ENCODE measurements at regions not wholly inside any gene's neighbourhood (a gene's known extent, or its start where the extent isn't known, plus 50 kb on each side); places are given as distances from the start of the nearest gene placed in this dataset.

DNA sequence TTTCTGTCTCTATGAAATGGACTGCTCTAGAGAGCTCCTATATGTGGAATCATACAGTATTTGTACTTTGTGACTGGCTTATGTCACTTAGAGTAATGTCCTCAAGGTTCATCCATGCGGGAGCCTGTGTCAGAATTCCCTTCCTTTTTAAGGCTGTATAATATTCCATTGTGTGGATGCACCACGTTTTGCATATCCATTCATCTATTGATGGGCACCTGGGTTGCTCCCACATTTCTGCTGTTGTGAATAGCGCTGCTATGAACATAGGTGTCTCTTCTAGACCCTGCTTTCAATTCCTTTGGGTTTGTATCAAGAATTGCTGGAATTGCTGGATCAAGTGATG, 155.4 kb downstream of the BMP7 start:
- H3K27me3 ChIP-seq = no peaks in the 10 kb centered on the region
- no peaks in the 10 kb centered on the region for H3K9me3 ChIP-seq
- no peak overlapping the region for H3K4me3 ChIP-seq
- no peaks in the 10 kb centered on the region for H3K4me1 ChIP-seq
- TF ChIP-seq, protein P1, sequence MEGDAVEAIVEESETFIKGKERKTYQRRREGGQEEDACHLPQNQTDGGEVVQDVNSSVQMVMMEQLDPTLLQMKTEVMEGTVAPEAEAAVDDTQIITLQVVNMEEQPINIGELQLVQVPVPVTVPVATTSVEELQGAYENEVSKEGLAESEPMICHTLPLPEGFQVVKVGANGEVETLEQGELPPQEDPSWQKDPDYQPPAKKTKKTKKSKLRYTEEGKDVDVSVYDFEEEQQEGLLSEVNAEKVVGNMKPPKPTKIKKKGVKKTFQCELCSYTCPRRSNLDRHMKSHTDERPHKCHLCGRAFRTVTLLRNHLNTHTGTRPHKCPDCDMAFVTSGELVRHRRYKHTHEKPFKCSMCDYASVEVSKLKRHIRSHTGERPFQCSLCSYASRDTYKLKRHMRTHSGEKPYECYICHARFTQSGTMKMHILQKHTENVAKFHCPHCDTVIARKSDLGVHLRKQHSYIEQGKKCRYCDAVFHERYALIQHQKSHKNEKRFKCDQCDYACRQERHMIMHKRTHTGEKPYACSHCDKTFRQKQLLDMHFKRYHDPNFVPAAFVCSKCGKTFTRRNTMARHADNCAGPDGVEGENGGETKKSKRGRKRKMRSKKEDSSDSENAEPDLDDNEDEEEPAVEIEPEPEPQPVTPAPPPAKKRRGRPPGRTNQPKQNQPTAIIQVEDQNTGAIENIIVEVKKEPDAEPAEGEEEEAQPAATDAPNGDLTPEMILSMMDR (IDR thresholded peaks at IDR 0.05) = no peak
- H3K27ac ChIP-seq = no peak overlapping the region
- no peak for DNase-seq (ENCODE audit: low spot score in 2 of 2)
- intact Hi-C loops (cut with DNase I) = no loop called here
- no peaks in the 10 kb centered on the region for H3K36me3 ChIP-seq

DNA sequence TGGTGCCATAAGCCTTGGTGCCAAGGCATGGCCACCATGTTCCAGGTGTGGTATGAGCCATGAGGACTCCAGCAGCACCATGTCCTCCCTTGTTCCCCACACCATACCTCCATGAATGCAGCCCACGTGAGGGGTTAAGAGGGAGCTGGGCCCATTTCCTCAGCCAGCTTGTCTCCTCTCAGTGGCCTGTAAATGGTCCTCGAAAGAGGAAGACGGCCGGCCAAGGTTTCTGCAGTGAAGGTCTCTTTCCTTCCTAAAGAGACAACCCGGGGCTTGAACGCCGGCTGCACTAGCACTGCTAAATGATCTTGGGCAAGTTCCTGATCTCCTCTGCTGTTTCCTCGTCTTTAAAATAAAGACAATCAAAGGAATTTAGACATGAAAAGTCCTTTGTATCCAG, 154.0 kb downstream of the BMP7 start:
- Histone ChIP-seq H3K4me3 (no peak overlapping the region), H3K27me3 (no peaks in the 10 kb centered on the region), H3K4me1 (no peaks in the 10 kb centered on the region), H3K9me3 (no peaks in the 10 kb centered on the region), H3K36me3 (no peaks in the 10 kb centered on the region), H3K27ac (no peak overlapping the region)
- intact Hi-C loops (cut with DNase I) = no loop called here
- no peak for DNase-seq (ENCODE audit: low spot score in 2 of 2)
- TF ChIP-seq, protein P1 (IDR thresholded peaks at IDR 0.05) = no peak

DNA sequence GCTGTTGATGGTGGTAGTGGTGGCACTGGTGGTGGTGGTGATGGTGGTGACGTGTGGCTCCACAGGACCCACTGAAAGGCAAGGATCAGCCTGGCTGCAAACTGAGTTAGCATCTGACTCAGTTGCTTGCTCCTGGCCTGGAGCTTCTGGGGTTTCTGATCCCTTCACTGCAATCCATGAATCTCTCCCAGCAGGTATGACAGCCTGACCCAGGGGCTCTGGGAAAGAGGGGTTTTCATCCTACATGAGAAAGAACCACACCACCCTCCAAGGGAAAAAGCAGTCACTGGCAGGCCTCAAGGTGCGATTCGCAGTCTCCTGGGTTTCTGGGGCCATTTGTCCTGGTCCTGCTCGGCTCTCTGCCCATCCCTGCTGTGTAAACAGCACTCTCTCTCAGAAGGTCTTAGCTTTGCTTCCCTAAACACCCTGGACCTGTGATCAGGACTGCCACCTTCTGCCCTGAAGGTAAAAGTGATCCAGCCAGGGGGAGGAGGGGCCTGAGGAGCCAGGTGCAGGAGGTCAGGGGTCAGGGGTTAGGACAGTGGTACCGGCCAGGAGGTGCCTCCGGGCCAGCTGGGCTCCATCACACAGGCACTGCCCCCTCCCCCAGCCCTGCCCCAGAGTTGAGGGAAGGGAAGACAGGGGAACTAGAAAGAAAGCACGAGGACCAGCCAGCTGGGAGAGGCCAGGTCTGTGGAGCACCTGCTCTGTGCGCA, 152.0 kb downstream of the BMP7 start:
- H3K36me3 ChIP-seq = no peaks in the 10 kb centered on the region
- H3K4me3 ChIP-seq = no peak overlapping the region
- H3K9me3 ChIP-seq = no peaks in the 10 kb centered on the region
- TF ChIP-seq, protein P1 (IDR thresholded peaks at IDR 0.05) = no peak
- intact Hi-C loops (cut with DNase I) = no loop called here
- H3K27ac ChIP-seq = no peak overlapping the region
- H3K27me3 ChIP-seq = no peaks in the 10 kb centered on the region
- no peak for DNase-seq (ENCODE audit: low spot score in 2 of 2)
- H3K4me1 ChIP-seq = no peaks in the 10 kb centered on the region

DNA sequence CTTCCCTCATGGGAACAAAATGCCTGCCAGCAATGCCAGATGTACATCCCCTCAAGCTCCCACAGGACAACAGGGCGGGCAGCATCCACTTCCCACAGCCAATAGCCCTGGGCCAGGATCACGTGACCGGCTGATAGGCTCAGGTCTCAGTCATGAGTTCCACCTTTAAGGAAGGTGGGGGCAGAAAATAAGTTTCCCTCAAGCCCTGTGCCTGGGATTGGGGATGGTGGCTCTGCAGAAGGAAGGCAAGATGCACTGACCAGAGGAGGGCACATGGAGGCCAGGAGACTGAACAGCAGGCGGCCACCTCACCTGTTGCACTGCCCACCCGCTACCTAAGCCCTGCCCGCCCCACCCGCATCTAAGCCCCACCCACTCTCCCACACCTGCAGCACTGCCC, 149.1 kb downstream of the BMP7 start:
- Histone ChIP-seq H3K4me3 (no peak overlapping the region), H3K27me3 (no peaks in the 10 kb centered on the region), H3K9me3 (no peaks in the 10 kb centered on the region), H3K27ac (no peak overlapping the region), H3K4me1 (no peaks in the 10 kb centered on the region), H3K36me3 (no peaks in the 10 kb centered on the region)
- DNase-seq (ENCODE audit: low spot score in 2 of 2) = no peak
- intact Hi-C loops (cut with DNase I) = no loop called here
- TF ChIP-seq, protein P1 (IDR thresholded peaks at IDR 0.05) = no peak

DNA sequence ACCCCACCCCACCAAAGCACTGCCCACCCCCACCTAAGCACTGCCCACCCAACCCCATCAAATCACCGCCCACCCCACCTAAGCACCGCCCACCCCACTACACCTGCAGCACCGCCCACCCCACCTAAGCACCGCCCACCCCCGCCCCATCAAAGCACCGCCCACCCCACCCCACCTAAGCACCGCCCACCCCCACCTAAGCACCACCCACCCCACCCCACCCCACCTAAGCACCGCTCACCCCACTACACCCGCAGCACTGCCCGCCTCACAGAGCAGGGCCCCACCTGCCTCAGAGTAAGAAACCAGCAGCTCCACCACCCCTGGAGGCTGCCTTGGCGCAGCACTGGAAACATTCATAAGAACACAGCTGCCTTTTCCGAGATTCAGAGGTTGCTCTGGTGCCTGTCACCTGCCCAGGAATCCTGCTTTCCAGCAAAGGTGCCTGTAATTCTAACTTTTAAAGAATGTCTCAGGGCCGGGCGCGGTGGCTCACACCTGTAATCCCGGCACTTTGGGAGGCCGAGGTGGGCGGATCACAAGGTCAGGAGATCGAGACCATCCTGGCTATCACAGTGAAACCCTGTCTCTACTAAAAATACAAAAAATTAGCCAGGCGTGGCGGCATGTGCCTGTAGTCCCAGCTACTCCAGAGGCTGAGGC, 148.2 kb downstream of the BMP7 start:
- no peak overlapping the region for H3K4me3 ChIP-seq
- H3K36me3 ChIP-seq = no peaks in the 10 kb centered on the region
- DNase-seq (ENCODE audit: low spot score in 2 of 2) = no peak
- H3K27ac ChIP-seq = no peak overlapping the region
- TF ChIP-seq, protein P1 (IDR thresholded peaks at IDR 0.05) = no peak
- H3K4me1 ChIP-seq = no peaks in the 10 kb centered on the region
- no peaks in the 10 kb centered on the region for H3K9me3 ChIP-seq
- no peaks in the 10 kb centered on the region for H3K27me3 ChIP-seq
- intact Hi-C loops (cut with DNase I) = no loop called here

Data from ascending aorta (tissue), 2 donors.